ENCODE measurements at regions not wholly inside any gene's neighbourhood (a gene's known extent, or its start where the extent isn't known, plus 50 kb on each side); places are given as distances from the start of the nearest gene placed in this dataset.

GRCh38 chr12:38139456-38139855 is 177.1 kb upstream of the ALG10B start:
- no peak for TF ChIP-seq EP300 (IDR thresholded peaks at IDR 0.05; ENCODE audit: low read depth)
- TF ChIP-seq CTCF (IDR thresholded peaks at IDR 0.05), result no peak

Measured in transverse colon (tissue), 3 donors.